ENCODE measurements at regions not wholly inside any gene's neighbourhood (a gene's known extent, or its start where the extent isn't known, plus 50 kb on each side); places are given as distances from the start of the nearest gene placed in this dataset.

- Histone ChIP-seq H2AFZ (no peak overlapping the region), H3K4me1 (ENCODE audit: insufficient read depth) (peaks cover 10% of the 10 kb centered on the region), H3K9me2 (replicated peaks; ENCODE audit: insufficient read depth) (no peaks in the 10 kb centered on the region), H3K79me2 (no peaks in the 10 kb centered on the region), H3K9me3 (ENCODE audit: low read depth) (no peaks in the 10 kb centered on the region), H3K27me3 (no peaks in the 10 kb centered on the region), H3K4me2 (peak overlapping the region; percentile 64), H3K4me3 (no peak overlapping the region), H3K36me3 (replicated peaks; ENCODE audit: insufficient read depth, low read depth) (no peaks in the 10 kb centered on the region), H3K27ac (peak overlapping the region; percentile 5), H4K20me1 (ENCODE audit: insufficient read depth, poor library complexity, severe bottlenecking) (no peaks in the 10 kb centered on the region)
- no peak for TF ChIP-seq EZH2phosphoT487 (IDR thresholded peaks at IDR 0.05; ENCODE audit: low read depth, severe bottlenecking, unreplicated experiment)
- TF ChIP-seq EZH2 (IDR thresholded peaks at IDR 0.05; ENCODE audit: borderline replicate concordance): no peak
- DNase-seq (ENCODE audit: low spot score): no peak
- whole genome bisulfite sequencing (ENCODE audit: low lambda C conversion rate, missing lambda C conversion rate): 36% methylated on average over 11 of the region's 11 CpGs
These were observed 109.0 kb upstream of the FAM20A start for GRCh38 chr17:68710035-68710780.

- no peak overlapping the region for H3K4me2 ChIP-seq
- no peaks in the 10 kb centered on the region for H3K9me2 ChIP-seq (replicated peaks; ENCODE audit: insufficient read depth)
- no peaks in the 10 kb centered on the region for H3K9me3 ChIP-seq (ENCODE audit: low read depth)
- H2AFZ ChIP-seq: no peak overlapping the region
- TF ChIP-seq CTCF (IDR thresholded peaks at IDR 0.05; ENCODE audit: poor library complexity) (no peak), EZH2phosphoT487 (IDR thresholded peaks at IDR 0.05; ENCODE audit: low read depth, severe bottlenecking, unreplicated experiment) (no peak), EZH2 (IDR thresholded peaks at IDR 0.05; ENCODE audit: borderline replicate concordance) (no peak)
- H3K79me2 ChIP-seq: no peaks in the 10 kb centered on the region
- no peak overlapping the region for H3K27ac ChIP-seq
- H3K27me3 ChIP-seq: no peaks in the 10 kb centered on the region
- H3K4me1 ChIP-seq (ENCODE audit: insufficient read depth): peaks cover 10% of the 10 kb centered on the region
- H3K36me3 ChIP-seq (replicated peaks; ENCODE audit: insufficient read depth, low read depth): no peaks in the 10 kb centered on the region
- WGBS (ENCODE audit: low lambda C conversion rate, missing lambda C conversion rate): 89% methylated on average over 6 of the region's 6 CpGs
- H4K20me1 ChIP-seq (ENCODE audit: insufficient read depth, poor library complexity, severe bottlenecking): no peaks in the 10 kb centered on the region
- H3K4me3 ChIP-seq: no peak overlapping the region
- no peak for DNase-seq (ENCODE audit: low spot score)
These were observed 108.3 kb upstream of the FAM20A start for GRCh38 chr17:68709461-68709860.

GRCh38 chr17:68707031-68707430, 105.9 kb upstream of the FAM20A start:
- no peaks in the 10 kb centered on the region for H4K20me1 ChIP-seq (ENCODE audit: insufficient read depth, poor library complexity, severe bottlenecking)
- no peaks in the 10 kb centered on the region for H3K27me3 ChIP-seq
- no peak overlapping the region for H2AFZ ChIP-seq
- H3K79me2 ChIP-seq: no peaks in the 10 kb centered on the region
- H3K4me3 ChIP-seq: no peak overlapping the region
- H3K36me3 ChIP-seq (replicated peaks; ENCODE audit: insufficient read depth, low read depth): no peaks in the 10 kb centered on the region
- 84% methylated on average over 4 of the region's 4 CpGs for WGBS (ENCODE audit: low lambda C conversion rate, missing lambda C conversion rate)
- TF ChIP-seq EZH2 (IDR thresholded peaks at IDR 0.05; ENCODE audit: borderline replicate concordance) (no peak), EZH2phosphoT487 (IDR thresholded peaks at IDR 0.05; ENCODE audit: low read depth, severe bottlenecking, unreplicated experiment) (no peak), CTCF (IDR thresholded peaks at IDR 0.05; ENCODE audit: poor library complexity) (no peak)
- no peak overlapping the region for H3K4me2 ChIP-seq
- no peaks in the 10 kb centered on the region for H3K9me2 ChIP-seq (replicated peaks; ENCODE audit: insufficient read depth)
- H3K27ac ChIP-seq: no peak overlapping the region
- peaks cover 6% of the 10 kb centered on the region for H3K4me1 ChIP-seq (ENCODE audit: insufficient read depth)
- DNase-seq (ENCODE audit: low spot score): peak; percentile 36
- no peaks in the 10 kb centered on the region for H3K9me3 ChIP-seq (ENCODE audit: low read depth)

GRCh38 chr17:68706356-68706920, 105.3 kb upstream of the FAM20A start:
- no peaks in the 10 kb centered on the region for H3K27me3 ChIP-seq
- H2AFZ ChIP-seq: no peak overlapping the region
- no peak for TF ChIP-seq CTCF (IDR thresholded peaks at IDR 0.05; ENCODE audit: poor library complexity)
- no peak for TF ChIP-seq EZH2 (IDR thresholded peaks at IDR 0.05; ENCODE audit: borderline replicate concordance)
- TF ChIP-seq EZH2phosphoT487 (IDR thresholded peaks at IDR 0.05; ENCODE audit: low read depth, severe bottlenecking, unreplicated experiment): no peak
- no peaks in the 10 kb centered on the region for H3K9me2 ChIP-seq (replicated peaks; ENCODE audit: insufficient read depth)
- 73% methylated on average over 5 of the region's 5 CpGs for WGBS (ENCODE audit: low lambda C conversion rate, missing lambda C conversion rate)
- H3K4me2 ChIP-seq: no peak overlapping the region
- H3K79me2 ChIP-seq: no peaks in the 10 kb centered on the region
- H3K4me1 ChIP-seq (ENCODE audit: insufficient read depth): peaks cover 10% of the 10 kb centered on the region
- no peaks in the 10 kb centered on the region for H3K9me3 ChIP-seq (ENCODE audit: low read depth)
- DNase-seq (ENCODE audit: low spot score): no peak
- H3K27ac ChIP-seq: no peak overlapping the region
- no peaks in the 10 kb centered on the region for H4K20me1 ChIP-seq (ENCODE audit: insufficient read depth, poor library complexity, severe bottlenecking)
- H3K4me3 ChIP-seq: no peak overlapping the region
- no peaks in the 10 kb centered on the region for H3K36me3 ChIP-seq (replicated peaks; ENCODE audit: insufficient read depth, low read depth)

All from hepatocyte (in vitro differentiated cells).